ENCODE measurements at regions not wholly inside any gene's neighbourhood (a gene's known extent, or its start where the extent isn't known, plus 50 kb on each side); places are given as distances from the start of the nearest gene placed in this dataset.
"Not testable (repeated sequence)": the region's sequence is repeated elsewhere in the genome, so short reads cannot be mapped to it uniquely, and the experiment has no call there.

GRCh38 chr11:28858076-28858475 is 749.9 kb downstream of the METTL15 start:
- DNase-seq = no peak

- no peak for DNase-seq
Observed at GRCh38 chr11:28849053-28849452, 740.9 kb downstream of the METTL15 start.

- no peak for DNase-seq
Observed at GRCh38 chr11:28842716-28843115, 734.5 kb downstream of the METTL15 start.

- DNase-seq = peak; percentile 69
Observed at GRCh38 chr11:28838741-28839140, 730.6 kb downstream of the METTL15 start.

- DNase-seq = no peak
Observed at GRCh38 chr11:28837599-28837998, 729.4 kb downstream of the METTL15 start.

GRCh38 chr11:28836285-28837081 is 728.3 kb downstream of the METTL15 start:
- DNase-seq = no peak

GRCh38 chr11:28835790-28836189 is 727.6 kb downstream of the METTL15 start:
- no peak for DNase-seq

GRCh38 chr11:28835317-28835716 is 727.1 kb downstream of the METTL15 start:
- no peak for DNase-seq

- DNase-seq = no peak
Observed at GRCh38 chr11:28834877-28835276, 726.7 kb downstream of the METTL15 start.

- no peak for DNase-seq
Observed at GRCh38 chr11:28833670-28834069, 725.5 kb downstream of the METTL15 start.

GRCh38 chr11:28833169-28833568 is 725.0 kb downstream of the METTL15 start:
- no peak for DNase-seq

- no peak for DNase-seq
Observed at GRCh38 chr11:28826807-28827206, 718.6 kb downstream of the METTL15 start.

- DNase-seq = no peak
Observed at GRCh38 chr11:28822576-28822975, 714.4 kb downstream of the METTL15 start.

- no peak for DNase-seq
Observed at GRCh38 chr11:28820296-28820989, 712.3 kb downstream of the METTL15 start.

- DNase-seq = no peak
Observed at GRCh38 chr11:28819741-28820140, 711.6 kb downstream of the METTL15 start.

GRCh38 chr11:28815110-28815509 is 706.9 kb downstream of the METTL15 start:
- no peak for DNase-seq

- DNase-seq = no peak
Observed at GRCh38 chr11:28808771-28809170, 700.6 kb downstream of the METTL15 start.

GRCh38 chr11:28799316-28799715 is 691.1 kb downstream of the METTL15 start:
- no peak for DNase-seq

GRCh38 chr11:28798286-28798685 is 690.1 kb downstream of the METTL15 start:
- DNase-seq = no peak

GRCh38 chr11:28797536-28797935 is 689.3 kb downstream of the METTL15 start:
- DNase-seq = no peak

- no peak for DNase-seq
Observed at GRCh38 chr11:28794405-28794804, 686.2 kb downstream of the METTL15 start.

- DNase-seq = no peak
Observed at GRCh38 chr11:28793282-28793738, 685.1 kb downstream of the METTL15 start.

- DNase-seq = no peak
Observed at GRCh38 chr11:28792856-28793255, 684.7 kb downstream of the METTL15 start.

GRCh38 chr11:28787897-28788296 is 679.7 kb downstream of the METTL15 start:
- not testable (repeated sequence) for DNase-seq

Measured in NCI-H1105 treated with DMSO at 0.1 percent for 48 hours (cell line).